ENCODE measurements at regions not wholly inside any gene's neighbourhood (a gene's known extent, or its start where the extent isn't known, plus 50 kb on each side); places are given as distances from the start of the nearest gene placed in this dataset.
"Not testable (repeated sequence)": the region's sequence is repeated elsewhere in the genome, so short reads cannot be mapped to it uniquely, and the experiment has no call there.

DNA sequence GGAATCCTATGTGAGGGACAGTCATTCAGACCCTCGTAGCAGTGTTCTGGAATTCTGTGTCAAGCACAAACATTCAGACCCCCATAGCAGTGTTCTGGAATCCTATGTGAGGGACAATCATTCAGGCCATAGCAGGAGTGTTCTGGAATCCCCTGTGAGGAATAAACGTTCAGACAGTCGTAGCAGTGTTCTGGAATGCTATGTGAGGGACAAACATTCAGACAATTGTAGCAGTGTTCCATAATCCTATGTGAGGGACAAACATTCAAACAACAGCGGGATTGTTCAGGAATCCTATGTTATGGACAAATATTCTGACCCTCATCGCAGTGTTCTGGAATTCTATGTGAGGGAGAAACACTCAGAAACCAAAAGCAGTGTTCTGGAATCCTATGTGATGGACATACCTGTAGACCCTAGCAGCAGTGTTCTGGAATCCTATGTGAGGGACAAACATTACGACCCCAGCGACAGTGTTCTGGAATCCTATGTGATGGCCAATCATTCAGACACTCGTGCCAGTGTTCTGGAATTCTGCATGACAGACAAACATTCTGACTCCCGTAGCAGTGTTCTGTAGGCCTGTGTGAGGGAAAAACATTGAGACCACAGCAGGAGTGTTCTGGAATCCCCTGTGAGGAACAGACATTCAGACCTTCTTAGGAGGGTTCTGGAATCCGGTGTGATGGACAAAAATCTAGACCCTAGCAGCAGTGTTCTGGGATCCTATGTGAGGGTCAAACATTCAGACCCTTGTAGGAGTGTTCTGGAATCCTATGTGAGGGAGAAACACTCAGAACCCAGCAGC, 388.1 kb upstream of the SPATA31A5 start:
- H3K4me3 ChIP-seq; H3K4me1 ChIP-seq; H3K27me3 ChIP-seq (ENCODE audit: low read depth); H3K27ac ChIP-seq (replicated peaks); intact Hi-C loops (cut with micrococcal nuclease); H3K36me3 ChIP-seq; DNase-seq: not testable (repeated sequence)
- peaks cover 55% of the 10 kb centered on the region for H3K9me3 ChIP-seq (replicated peaks)

DNA sequence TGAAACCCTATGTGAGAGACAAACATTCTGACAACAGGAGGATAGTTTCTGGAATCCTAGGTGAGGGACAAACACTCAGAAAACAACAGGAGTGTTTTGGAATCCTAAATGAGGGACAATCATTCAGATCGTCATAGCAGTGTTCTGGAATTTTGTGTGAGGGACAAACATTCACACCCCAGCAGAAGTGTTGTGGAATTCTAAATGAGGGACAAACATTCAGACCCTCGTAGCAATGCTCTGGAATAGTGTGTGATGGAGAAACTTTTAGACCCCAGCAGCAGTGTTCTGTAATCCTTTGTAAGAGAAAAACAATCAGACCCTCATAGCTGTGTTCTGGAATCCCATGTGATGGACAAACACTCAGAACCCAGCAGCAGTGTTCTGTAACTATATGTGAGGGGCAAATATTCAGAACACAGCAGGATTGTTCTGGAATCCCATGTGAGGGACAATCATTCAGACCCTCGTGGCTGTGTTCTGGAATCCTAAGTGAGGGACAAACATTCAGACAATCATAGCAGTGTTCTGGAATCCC, 387.4 kb upstream of the SPATA31A5 start:
- H3K9me3 ChIP-seq (replicated peaks) = peaks cover 49% of the 10 kb centered on the region

GRCh38 chr9:60544518-60544917, 369.7 kb upstream of the SPATA31A5 start:
- H3K27me3 ChIP-seq (ENCODE audit: low read depth); DNase-seq; H3K4me3 ChIP-seq; intact Hi-C loops (cut with micrococcal nuclease); H3K27ac ChIP-seq (replicated peaks); H3K4me1 ChIP-seq; H3K36me3 ChIP-seq: not testable (repeated sequence)
- H3K9me3 ChIP-seq (replicated peaks) = peaks cover 55% of the 10 kb centered on the region

More for the DNA sequence above, 387.4 kb upstream of the SPATA31A5 start:
- H3K4me1 ChIP-seq; H3K4me3 ChIP-seq; DNase-seq; H3K27me3 ChIP-seq (ENCODE audit: low read depth); intact Hi-C loops (cut with micrococcal nuclease); H3K36me3 ChIP-seq; H3K27ac ChIP-seq (replicated peaks): not testable (repeated sequence)

GRCh38 chr9:60545346-60545877, 368.8 kb upstream of the SPATA31A5 start:
- intact Hi-C loops (cut with micrococcal nuclease) = no loop called here
- H3K36me3 ChIP-seq = no peaks in the 10 kb centered on the region
- no peaks in the 10 kb centered on the region for H3K4me1 ChIP-seq
- H3K27ac ChIP-seq (replicated peaks) = no peak overlapping the region
- peaks cover 52% of the 10 kb centered on the region for H3K9me3 ChIP-seq (replicated peaks)
- no peaks in the 10 kb centered on the region for H3K27me3 ChIP-seq (ENCODE audit: low read depth)
- DNase-seq = no peak
- H3K4me3 ChIP-seq = no peak overlapping the region
- no peak for TF ChIP-seq CTCF (IDR thresholded peaks at IDR 0.05; ENCODE audit: borderline replicate concordance)

DNA sequence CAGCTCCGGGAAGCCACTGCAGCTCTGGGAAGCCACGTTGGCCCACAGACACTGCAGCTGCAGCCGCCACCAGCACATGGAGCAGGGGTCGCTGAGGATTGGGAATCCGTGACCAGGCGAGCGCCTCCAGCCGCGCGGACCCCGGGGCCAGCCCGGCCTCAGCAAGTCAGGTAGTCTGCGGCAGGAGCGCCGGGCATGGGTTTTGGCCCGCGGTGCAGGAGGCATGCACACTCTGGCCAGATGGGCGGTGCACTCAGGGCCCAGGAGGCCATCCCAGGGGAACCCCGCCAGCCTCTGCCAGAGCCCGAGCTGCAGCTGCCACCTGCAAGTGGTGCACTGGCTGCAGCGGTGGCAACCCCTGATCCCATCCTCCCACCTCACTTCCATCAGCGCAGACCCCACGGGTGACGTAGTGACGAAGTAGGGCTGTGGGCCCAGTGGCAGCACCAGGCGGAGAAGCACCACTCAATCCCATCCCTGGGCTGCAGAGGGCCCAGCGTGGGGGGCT, 368.3 kb upstream of the SPATA31A5 start:
- DNase-seq = no peak

GRCh38 chr9:60546406-60546805, 367.8 kb upstream of the SPATA31A5 start:
- no peaks in the 10 kb centered on the region for H3K36me3 ChIP-seq
- H3K27me3 ChIP-seq (ENCODE audit: low read depth) = no peaks in the 10 kb centered on the region
- no peaks in the 10 kb centered on the region for H3K4me1 ChIP-seq
- TF ChIP-seq CTCF (IDR thresholded peaks at IDR 0.05; ENCODE audit: borderline replicate concordance) = no peak
- H3K4me3 ChIP-seq = no peak overlapping the region
- no peak overlapping the region for H3K27ac ChIP-seq (replicated peaks)
- intact Hi-C loops (cut with micrococcal nuclease) = no loop called here
- peaks cover 43% of the 10 kb centered on the region for H3K9me3 ChIP-seq (replicated peaks)
- no peak for DNase-seq

More for the DNA sequence above, 368.3 kb upstream of the SPATA31A5 start:
- Histone ChIP-seq H3K36me3 (no peaks in the 10 kb centered on the region), H3K4me3 (no peak overlapping the region), H3K4me1 (no peaks in the 10 kb centered on the region), H3K27ac (replicated peaks) (no peak overlapping the region), H3K27me3 (ENCODE audit: low read depth) (no peaks in the 10 kb centered on the region), H3K9me3 (replicated peaks) (peaks cover 48% of the 10 kb centered on the region)
- TF ChIP-seq CTCF (IDR thresholded peaks at IDR 0.05; ENCODE audit: borderline replicate concordance) = no peak
- intact Hi-C loops (cut with micrococcal nuclease) = no loop called here

GRCh38 chr9:60546990-60547389, 367.2 kb upstream of the SPATA31A5 start:
- DNase-seq; H3K4me1 ChIP-seq; H3K4me3 ChIP-seq; intact Hi-C loops (cut with micrococcal nuclease); H3K36me3 ChIP-seq; H3K27me3 ChIP-seq (ENCODE audit: low read depth); H3K27ac ChIP-seq (replicated peaks): not testable (repeated sequence)
- H3K9me3 ChIP-seq (replicated peaks) = peaks cover 37% of the 10 kb centered on the region

All from left ventricle myocardium inferior (tissue), 1 donor.